Duodenal mucosa (tissue), 2 donors: ENCODE measurements at regions not wholly inside any gene's neighbourhood (a gene's known extent, or its start where the extent isn't known, plus 50 kb on each side); places are given as distances from the start of the nearest gene placed in this dataset.

Source experiments
- H3K27ac ChIP-seq: one replicate; pipeline ENCODE4 v1.7.0; 2013; ENCODE audit warnings: low read depth, low read length
- H3K27me3 ChIP-seq, 2 donors: one replicate each; pipeline ENCODE4 v1.7.0; 2013; ENCODE audit warnings: low read length in 2 of 2, control low read depth in 1 of 2; ENCODE audit not compliant: insufficient read depth in 2 of 2, control insufficient read depth in 1 of 2
- H3K36me3 ChIP-seq, 2 donors: one replicate each; pipeline ENCODE4 v1.7.0; 2013; ENCODE audit warnings: low read length in 2 of 2, control low read depth in 1 of 2; ENCODE audit not compliant: insufficient read depth in 2 of 2, control insufficient read depth in 1 of 2
- H3K4me1 ChIP-seq, 2 donors: one replicate each; pipeline ENCODE4 v1.7.0; 2013; ENCODE audit warnings: low read length in 2 of 2, control low read depth in 1 of 2; ENCODE audit not compliant: insufficient read depth in 2 of 2, control insufficient read depth in 1 of 2
- H3K4me3 ChIP-seq, 2 donors: one replicate each; pipeline ENCODE4 v1.7.0; 2013; ENCODE audit warnings: low read length in 2 of 2, low read depth in 1 of 2
- H3K9ac ChIP-seq, 2 donors: one replicate each; pipeline ENCODE4 v1.7.0; 2013; ENCODE audit warnings: low read length in 2 of 2, low read depth in 1 of 2
- H3K9me3 ChIP-seq, 2 donors: one replicate each; pipeline ENCODE4 v1.7.0; 2013; ENCODE audit warnings: low read length in 2 of 2, control low read depth in 1 of 2; ENCODE audit not compliant: control insufficient read depth in 1 of 2

- Histone ChIP-seq H3K9me3 (no peaks in the 10 kb centered on the region), H3K9ac (no peak overlapping the region), H3K4me1 (no peaks in the 10 kb centered on the region), H3K36me3 (no peaks in the 10 kb centered on the region), H3K27ac (no peak overlapping the region), H3K4me3 (no peak overlapping the region), H3K27me3 (no peaks in the 10 kb centered on the region)
These were observed 324.9 kb downstream of the KCNRG start for GRCh38 chr13:50340146-50340545.

- Histone ChIP-seq H3K4me1 (no peaks in the 10 kb centered on the region), H3K9ac (no peak overlapping the region), H3K4me3 (no peak overlapping the region), H3K27me3 (no peaks in the 10 kb centered on the region), H3K36me3 (no peaks in the 10 kb centered on the region), H3K9me3 (no peaks in the 10 kb centered on the region), H3K27ac (no peak overlapping the region)
These were observed 325.5 kb downstream of the KCNRG start for GRCh38 chr13:50340551-50341287.

- H3K4me1 ChIP-seq: no peaks in the 10 kb centered on the region
- H3K4me3 ChIP-seq: no peak overlapping the region
- H3K9me3 ChIP-seq: no peaks in the 10 kb centered on the region
- no peak overlapping the region for H3K27ac ChIP-seq
- no peaks in the 10 kb centered on the region for H3K27me3 ChIP-seq
- H3K9ac ChIP-seq: no peak overlapping the region
- H3K36me3 ChIP-seq: no peaks in the 10 kb centered on the region
These were observed 326.3 kb downstream of the KCNRG start for GRCh38 chr13:50341526-50341925.

GRCh38 chr13:50344717-50345116 is 329.5 kb downstream of the KCNRG start:
- no peak overlapping the region for H3K27ac ChIP-seq
- no peak overlapping the region for H3K9ac ChIP-seq
- no peaks in the 10 kb centered on the region for H3K36me3 ChIP-seq
- H3K4me3 ChIP-seq: no peak overlapping the region
- H3K27me3 ChIP-seq: no peaks in the 10 kb centered on the region
- H3K4me1 ChIP-seq: peaks cover 0 to 4% of the 10 kb centered on the region in 2 donors
- no peaks in the 10 kb centered on the region for H3K9me3 ChIP-seq

GRCh38 chr13:50345804-50346203 is 330.6 kb downstream of the KCNRG start:
- H3K4me3 ChIP-seq: no peak overlapping the region
- peaks cover 0 to 4% of the 10 kb centered on the region in 2 donors for H3K4me1 ChIP-seq
- H3K27me3 ChIP-seq: no peaks in the 10 kb centered on the region
- no peak overlapping the region for H3K27ac ChIP-seq
- no peak overlapping the region for H3K9ac ChIP-seq
- H3K36me3 ChIP-seq: no peaks in the 10 kb centered on the region
- H3K9me3 ChIP-seq: no peaks in the 10 kb centered on the region

GRCh38 chr13:50348371-50348770 is 333.1 kb downstream of the KCNRG start:
- Histone ChIP-seq H3K4me3 (no peak overlapping the region), H3K9ac (no peak overlapping the region), H3K27ac (no peak overlapping the region), H3K4me1 (peaks cover 0 to 4% of the 10 kb centered on the region in 2 donors), H3K27me3 (no peaks in the 10 kb centered on the region), H3K9me3 (no peaks in the 10 kb centered on the region), H3K36me3 (no peaks in the 10 kb centered on the region)

- no peak overlapping the region for H3K4me3 ChIP-seq
- H3K9ac ChIP-seq: no peak overlapping the region
- H3K4me1 ChIP-seq: peaks cover 8 to 14% of the 10 kb centered on the region in 2 donors
- no peaks in the 10 kb centered on the region for H3K9me3 ChIP-seq
- no peaks in the 10 kb centered on the region for H3K36me3 ChIP-seq
- H3K27me3 ChIP-seq: no peaks in the 10 kb centered on the region
- H3K27ac ChIP-seq: no peak overlapping the region
These were observed 337.7 kb downstream of the KCNRG start for GRCh38 chr13:50352720-50353480.

GRCh38 chr13:50353651-50354415 is 338.6 kb downstream of the KCNRG start:
- no peaks in the 10 kb centered on the region for H3K9me3 ChIP-seq
- no peak overlapping the region for H3K27ac ChIP-seq
- no peaks in the 10 kb centered on the region for H3K36me3 ChIP-seq
- H3K4me3 ChIP-seq: no peak overlapping the region
- H3K4me1 ChIP-seq: peaks cover 14 to 17% of the 10 kb centered on the region in 2 donors
- no peaks in the 10 kb centered on the region for H3K27me3 ChIP-seq
- no peak overlapping the region for H3K9ac ChIP-seq

GRCh38 chr13:50355797-50356196 is 340.6 kb downstream of the KCNRG start:
- Histone ChIP-seq H3K4me1 (peaks cover 14 to 18% of the 10 kb centered on the region in 2 donors), H3K4me3 (peak overlapping the region in 1 of 2 donors; percentile 37), H3K27ac (no peak overlapping the region), H3K9me3 (no peaks in the 10 kb centered on the region), H3K27me3 (no peaks in the 10 kb centered on the region), H3K36me3 (no peaks in the 10 kb centered on the region), H3K9ac (no peak overlapping the region)

GRCh38 chr13:50357136-50357535 is 341.9 kb downstream of the KCNRG start:
- Histone ChIP-seq H3K27me3 (no peaks in the 10 kb centered on the region), H3K4me1 (peaks cover 14 to 18% of the 10 kb centered on the region in 2 donors), H3K9ac (no peak overlapping the region), H3K9me3 (no peaks in the 10 kb centered on the region), H3K4me3 (no peak overlapping the region), H3K27ac (no peak overlapping the region), H3K36me3 (no peaks in the 10 kb centered on the region)
